Inflammatory macrophage treated with lipopolysaccharide for 4 hours (primary cell): ENCODE measurements at regions not wholly inside any gene's neighbourhood (a gene's known extent, or its start where the extent isn't known, plus 50 kb on each side); places are given as distances from the start of the nearest gene placed in this dataset.

Experiments used
- DNase-seq: peaks from one replicate; pipeline ENCODE4 v3.0.0-alpha.2; 2020

- no peak for DNase-seq
Observed at GRCh38 chr2:187799601-187800000, 245.4 kb upstream of the TFPI start.

DNA sequence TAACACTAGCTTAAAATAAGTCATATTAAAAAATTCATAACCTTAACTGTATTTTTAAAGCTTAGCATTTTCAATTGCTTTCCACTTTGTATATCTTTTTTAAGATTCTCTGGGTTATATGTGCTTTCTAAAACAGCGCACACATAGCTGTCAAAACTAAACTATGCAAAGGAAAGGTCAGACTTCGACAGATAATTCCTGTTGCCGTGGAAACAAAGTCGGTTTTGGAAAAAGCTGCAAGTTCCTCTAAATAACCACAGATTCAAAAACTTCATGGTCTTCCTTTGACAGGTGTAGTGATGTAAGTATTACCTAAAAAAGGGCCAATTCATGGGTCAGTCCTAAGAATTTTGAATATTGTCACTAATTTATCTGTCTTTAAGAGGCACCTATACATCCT lies 249.6 kb upstream of the TFPI start:
- no peak for DNase-seq

- DNase-seq, result no peak
Observed at GRCh38 chr2:187815113-187815512, 260.9 kb upstream of the TFPI start.

DNA sequence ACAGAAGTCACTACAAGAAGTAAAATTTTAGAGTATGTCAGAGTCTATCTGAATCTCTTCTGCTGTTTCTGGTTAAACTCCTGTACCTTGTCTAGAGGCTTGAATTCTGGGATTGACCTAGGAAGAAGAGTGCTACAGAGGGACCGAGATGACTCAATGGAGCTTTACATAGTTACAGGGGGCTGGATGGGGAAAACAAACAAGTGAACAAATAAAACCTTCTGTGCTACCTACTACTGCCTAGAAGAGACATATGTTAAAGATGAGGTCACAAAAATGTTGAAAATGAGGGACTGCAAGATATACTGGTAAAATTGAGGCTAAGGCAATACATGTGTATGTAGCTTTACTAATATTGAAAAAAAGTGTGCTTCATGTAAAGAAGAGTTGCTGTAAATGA lies 265.4 kb upstream of the TFPI start:
- no peak for DNase-seq

DNA sequence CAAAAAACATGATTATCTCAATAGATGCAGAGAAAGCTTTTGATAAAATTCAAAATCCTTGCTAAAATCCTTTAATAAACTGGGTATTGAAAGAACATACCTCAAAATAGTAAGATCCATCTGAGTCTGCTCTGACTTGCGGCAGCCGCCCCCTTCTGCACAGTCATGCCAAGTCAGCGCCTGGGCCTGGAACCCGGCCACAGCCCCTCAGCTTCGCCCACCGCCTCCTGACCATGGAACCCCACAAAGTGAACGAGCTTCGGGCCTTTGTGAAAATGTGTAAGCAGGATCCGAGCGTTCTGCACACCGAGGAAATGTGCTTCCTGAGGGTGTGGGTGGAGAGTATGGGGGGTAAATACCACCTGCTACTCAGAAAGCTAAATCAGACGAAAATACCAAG lies 270.9 kb upstream of the TFPI start:
- no peak for DNase-seq

GRCh38 chr2:187826023-187826422 lies 271.8 kb upstream of the TFPI start:
- no peak for DNase-seq

DNA sequence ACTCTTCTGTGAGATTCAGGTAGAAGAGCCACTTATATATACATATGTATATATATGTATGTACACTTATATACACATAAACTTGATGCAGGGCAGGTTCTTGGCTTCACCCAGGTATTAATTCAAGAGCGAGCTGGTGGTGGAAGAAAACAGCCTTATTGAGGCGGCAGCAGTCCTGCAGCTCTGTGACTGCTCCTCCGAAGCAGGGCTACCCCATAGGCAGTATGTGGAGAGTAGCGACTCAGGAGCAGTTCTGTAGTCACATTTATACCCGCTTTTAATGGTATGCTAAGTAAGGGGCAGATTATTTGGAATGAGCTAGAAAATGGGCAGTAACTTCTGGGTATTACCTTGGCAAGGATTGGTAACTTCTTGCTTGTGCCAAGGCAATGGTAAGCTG lies 280.6 kb upstream of the TFPI start:
- DNase-seq, result no peak

DNA sequence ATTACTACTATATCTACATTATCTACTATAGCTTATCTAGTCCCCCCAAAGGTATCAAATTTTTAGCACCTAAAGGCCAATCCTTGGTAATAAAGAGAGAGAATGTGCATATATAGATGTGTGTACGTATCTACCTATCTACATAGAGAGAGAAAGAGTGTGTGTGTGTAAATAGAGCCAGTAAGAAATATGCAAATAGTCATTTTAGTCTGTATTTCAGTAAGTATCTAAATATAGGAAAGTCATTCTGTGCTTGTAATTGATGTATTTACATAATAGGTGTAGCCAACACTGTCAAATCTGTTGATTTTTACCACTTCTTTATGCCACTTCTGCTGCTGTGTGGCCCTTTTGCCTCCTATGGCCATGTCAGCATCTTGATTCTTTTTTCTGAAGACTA lies 284.5 kb upstream of the TFPI start:
- no peak for DNase-seq

DNA sequence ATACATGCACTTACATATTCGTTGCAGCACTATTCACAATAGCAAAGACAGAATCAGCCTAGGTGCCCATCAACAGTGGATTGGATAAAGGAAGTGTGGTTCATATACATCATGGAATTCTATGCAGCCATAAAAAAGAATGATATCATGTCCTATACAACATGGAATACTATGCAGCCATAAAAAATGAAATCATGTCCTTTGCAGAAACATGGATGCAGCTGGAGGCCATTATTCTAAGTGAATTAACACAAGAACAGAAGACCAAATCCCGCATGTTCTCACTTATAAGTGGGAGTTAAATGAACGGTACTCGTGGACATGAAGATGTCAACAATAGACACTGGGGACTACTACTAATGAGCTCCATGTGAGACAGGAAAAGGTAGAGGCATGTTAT lies 288.1 kb upstream of the TFPI start:
- no peak for DNase-seq

- peak; percentile 45 for DNase-seq
Observed at GRCh38 chr2:187842978-187843847, 289.0 kb upstream of the TFPI start.

DNA sequence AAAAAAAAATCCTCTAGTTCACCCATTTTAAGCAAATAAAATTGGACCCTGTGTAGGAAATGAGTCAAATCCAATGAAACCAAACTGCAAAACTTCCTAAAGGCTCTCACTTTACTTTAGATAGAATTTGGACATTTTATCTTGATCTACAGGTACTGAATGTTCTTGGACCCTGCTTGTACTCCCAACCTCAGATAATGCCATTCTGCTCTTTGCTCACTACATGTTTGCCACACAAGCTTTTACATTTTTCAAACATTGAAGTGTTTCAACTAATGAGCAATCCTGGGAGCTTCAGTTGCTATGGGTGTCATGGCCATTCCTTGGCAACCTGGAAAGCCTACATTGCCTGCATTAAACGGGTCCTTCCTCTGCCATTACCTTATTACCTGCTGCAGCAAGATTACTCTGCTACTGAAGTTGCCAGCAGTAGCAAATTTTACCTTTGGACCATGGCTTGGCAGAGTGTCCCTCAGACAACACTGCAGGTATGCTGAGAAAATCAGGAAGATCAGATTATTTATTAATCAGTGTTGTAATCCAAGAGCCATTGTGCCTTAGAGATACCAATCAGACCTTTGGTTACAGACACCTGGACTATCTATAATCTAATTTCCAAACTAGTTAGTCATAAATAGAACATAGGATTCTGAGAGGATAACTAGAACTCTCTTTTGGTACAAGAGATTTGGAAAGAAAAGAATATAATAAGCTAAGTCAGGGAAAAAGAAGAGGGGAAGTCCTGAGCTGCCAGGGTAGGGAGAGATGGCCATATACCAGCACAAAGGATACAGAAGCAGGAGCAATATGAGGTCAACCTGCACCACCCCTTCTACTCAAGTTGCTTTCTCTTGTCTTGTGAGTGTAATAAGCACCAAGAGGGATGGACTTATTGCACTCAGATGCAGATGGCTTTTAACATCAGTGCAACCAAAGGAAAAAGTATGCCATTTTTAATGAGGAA lies 293.3 kb upstream of the TFPI start:
- no peak for DNase-seq

DNA sequence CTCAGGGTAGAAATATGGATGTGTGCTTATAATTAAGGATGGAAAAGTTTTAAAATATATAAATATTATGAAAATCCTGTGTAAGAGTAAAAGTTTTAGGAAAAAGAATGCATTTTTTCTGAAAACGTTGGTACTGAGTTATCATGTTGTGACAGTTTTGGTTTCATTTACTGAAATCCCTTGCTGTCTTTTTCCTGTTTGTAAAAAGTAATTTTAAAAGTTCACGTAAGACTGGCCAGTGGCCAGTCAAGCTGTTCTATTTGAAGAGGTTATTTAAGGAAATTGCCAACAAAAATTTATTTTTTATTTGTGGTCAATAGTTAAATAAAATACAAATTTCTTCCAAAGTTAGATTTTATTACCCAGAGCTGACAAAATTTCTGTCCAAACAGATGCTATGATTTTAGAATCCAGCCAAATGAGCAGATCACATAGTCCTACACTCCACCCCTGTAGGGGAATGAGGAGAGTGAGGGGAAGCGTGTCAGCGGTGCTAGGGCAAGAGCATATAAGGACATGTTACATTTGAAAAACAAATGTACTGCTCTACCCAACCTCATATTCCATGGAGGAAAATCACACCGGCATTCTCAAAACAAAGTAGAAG lies 297.8 kb upstream of the TFPI start:
- no peak for DNase-seq

DNA sequence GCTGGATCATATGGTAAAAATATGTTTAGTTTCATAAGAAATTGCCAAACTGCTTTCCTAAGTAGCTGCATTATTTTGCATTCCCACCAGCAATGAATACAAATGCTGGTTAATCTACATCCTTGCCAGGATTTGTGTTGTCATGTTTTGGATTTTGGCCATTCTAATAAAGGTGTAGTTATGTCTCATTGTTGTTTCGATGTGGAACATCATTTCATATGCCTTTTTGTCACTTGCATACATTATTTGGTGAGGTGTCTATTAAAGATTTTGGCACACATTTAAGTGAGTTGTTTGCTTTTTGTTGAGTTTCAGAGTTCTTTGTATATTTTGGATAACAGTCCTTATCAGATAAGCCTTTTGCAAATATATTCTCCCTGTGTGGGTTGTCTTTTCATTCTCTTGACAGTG lies 299.2 kb upstream of the TFPI start:
- no peak for DNase-seq

- no peak for DNase-seq
Observed at GRCh38 chr2:187854801-187855200, 300.6 kb upstream of the TFPI start.

- no peak for DNase-seq
Observed at GRCh38 chr2:187855689-187856088, 301.5 kb upstream of the TFPI start.

GRCh38 chr2:187857826-187858225 lies 303.6 kb upstream of the TFPI start:
- no peak for DNase-seq

DNA sequence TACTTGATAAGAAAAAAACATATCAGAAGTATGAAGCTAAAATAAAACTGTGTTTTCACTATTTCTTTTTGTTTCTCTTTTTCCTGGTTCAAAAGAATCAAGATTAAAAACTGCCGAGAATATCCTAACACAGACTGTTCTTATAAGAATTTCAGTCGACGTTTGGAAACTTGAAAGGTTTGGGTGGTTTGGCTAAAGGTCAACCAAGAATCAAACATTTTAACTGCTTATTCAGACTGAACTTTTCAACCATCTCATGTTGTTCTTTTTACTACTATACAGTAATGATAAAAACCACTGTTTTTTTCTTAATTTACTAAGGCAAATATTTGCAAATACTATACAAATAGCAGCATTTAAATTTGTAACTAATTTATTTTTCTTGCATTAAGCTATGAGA lies 308.5 kb upstream of the TFPI start:
- DNase-seq, result no peak

GRCh38 chr2:187865025-187865424 lies 310.8 kb upstream of the TFPI start:
- no peak for DNase-seq

- DNase-seq, result no peak
Observed at GRCh38 chr2:187867165-187867564, 312.9 kb upstream of the TFPI start.

DNA sequence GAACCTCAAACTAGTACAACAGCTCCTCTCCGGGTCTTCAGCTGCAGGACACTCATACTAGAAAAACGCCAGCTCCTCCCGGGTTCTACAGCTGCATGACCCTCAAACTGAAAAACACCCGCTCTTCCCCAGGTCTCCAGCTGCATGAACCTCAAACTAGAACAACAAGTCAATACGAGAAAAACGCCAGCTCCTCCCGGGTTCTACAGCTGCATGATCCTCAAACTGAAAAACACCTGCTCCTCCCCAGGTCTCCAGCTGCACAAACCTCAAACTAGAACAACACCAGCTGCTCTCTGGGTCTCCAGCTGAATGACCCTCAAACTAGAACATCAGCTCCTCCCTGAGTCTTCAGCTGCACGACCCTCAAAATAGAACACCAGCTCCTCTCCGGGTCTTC lies 315.0 kb upstream of the TFPI start:
- no peak for DNase-seq

DNA sequence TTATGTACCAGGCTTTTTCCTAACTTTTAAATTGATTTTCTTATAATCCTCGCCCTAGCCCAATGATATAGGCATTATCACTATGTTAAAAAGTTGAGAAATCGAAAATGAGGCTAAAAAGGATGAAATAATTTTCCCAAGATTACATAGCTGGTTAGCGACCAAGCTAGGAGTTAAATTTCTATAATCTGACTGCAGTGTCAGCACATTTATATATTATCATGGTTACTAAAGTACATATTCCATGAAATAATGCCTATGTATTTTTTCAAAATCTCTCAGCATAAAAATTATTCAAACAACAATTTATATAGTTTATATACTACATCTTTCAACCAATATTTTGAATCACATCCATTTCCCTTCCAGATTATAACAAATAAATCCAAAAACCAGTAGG lies 317.3 kb upstream of the TFPI start:
- no peak for DNase-seq

DNA sequence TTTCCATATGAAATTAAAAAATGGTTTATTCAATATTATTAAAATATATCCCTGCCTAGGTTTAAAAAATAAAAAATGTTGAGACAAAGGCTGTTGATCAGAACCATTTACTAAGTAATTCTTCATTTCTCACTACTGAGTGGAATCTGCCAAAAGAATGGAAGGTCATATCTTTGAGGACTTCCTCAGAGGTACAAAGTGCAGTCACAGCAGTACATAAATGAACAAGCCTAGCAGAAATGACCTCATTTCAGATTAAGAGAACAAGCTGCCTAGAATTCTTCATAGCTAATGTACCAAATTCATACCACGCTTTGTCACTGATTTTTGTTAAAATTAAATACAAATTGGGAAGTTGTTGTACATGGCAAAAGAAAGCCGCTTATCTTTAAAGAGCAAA lies 318.9 kb upstream of the TFPI start:
- no peak for DNase-seq

DNA sequence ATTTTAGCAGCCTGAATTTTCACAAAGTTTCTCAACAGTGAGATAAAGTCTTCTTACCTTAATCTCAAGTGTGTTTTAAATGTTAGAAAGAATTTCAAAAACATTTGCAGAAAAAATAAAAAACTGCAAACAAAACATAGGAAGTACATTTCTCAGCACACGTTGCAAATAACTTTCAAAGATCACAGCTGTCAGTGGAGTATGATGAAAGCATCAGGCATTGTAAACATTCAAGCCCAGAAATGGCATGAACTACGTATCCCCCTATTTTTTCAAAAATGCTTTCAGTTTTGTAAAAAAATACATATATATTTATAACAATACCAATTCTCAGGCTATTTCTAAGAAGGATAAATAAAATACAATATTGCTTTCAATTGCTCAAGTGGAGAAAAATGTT lies 320.6 kb upstream of the TFPI start:
- DNase-seq, result no peak
